ENCODE measurements at regions not wholly inside any gene's neighbourhood (a gene's known extent, or its start where the extent isn't known, plus 50 kb on each side); places are given as distances from the start of the nearest gene placed in this dataset.

DNA sequence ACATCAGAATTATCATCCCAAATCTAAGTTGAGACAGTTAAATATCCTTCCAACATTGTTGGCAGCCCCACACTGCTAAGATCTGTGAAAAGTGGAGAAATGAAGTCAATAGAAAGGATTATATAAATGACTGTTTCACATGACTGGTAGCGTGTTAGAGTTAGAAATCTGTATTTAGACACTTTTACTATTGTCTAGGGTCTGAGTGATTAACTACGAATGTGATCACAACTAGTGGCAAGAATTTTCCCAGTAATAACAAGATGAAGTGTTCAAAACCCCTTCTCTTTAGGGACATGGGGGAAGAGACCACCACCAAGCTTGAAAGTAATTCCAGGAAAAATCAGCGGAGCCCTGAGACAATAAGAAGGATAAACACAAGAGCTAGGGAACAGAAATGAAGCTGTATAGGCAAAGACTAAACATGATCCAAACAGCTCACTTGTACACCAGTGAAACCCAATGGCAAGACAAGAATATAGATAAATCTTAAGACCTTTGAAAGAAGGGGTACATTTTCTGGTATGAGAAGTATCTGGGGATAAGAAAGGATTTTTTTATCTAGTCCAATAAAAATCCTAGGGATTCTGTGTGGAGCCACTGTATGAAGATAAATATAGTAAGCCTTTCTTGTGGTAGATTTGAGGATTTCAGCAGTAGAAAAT lies 646.6 kb upstream of the USP24 start:
- TF ChIP-seq, protein P1, sequence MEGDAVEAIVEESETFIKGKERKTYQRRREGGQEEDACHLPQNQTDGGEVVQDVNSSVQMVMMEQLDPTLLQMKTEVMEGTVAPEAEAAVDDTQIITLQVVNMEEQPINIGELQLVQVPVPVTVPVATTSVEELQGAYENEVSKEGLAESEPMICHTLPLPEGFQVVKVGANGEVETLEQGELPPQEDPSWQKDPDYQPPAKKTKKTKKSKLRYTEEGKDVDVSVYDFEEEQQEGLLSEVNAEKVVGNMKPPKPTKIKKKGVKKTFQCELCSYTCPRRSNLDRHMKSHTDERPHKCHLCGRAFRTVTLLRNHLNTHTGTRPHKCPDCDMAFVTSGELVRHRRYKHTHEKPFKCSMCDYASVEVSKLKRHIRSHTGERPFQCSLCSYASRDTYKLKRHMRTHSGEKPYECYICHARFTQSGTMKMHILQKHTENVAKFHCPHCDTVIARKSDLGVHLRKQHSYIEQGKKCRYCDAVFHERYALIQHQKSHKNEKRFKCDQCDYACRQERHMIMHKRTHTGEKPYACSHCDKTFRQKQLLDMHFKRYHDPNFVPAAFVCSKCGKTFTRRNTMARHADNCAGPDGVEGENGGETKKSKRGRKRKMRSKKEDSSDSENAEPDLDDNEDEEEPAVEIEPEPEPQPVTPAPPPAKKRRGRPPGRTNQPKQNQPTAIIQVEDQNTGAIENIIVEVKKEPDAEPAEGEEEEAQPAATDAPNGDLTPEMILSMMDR (conservative IDR thresholded peaks at IDR 0.05; ENCODE audit: low read depth, low read length): no peak
- TF ChIP-seq EZH2 (IDR thresholded peaks at IDR 0.05; ENCODE audit: low read length, unreplicated experiment) (no peak), EZH2phosphoT487 (IDR thresholded peaks at IDR 0.05; ENCODE audit: borderline replicate concordance, low read length) (no peak)
